HepG2 (cell line): ENCODE measurements at regions not wholly inside any gene's neighbourhood (a gene's known extent, or its start where the extent isn't known, plus 50 kb on each side); places are given as distances from the start of the nearest gene placed in this dataset.

Experiments used
- ATAC-seq: fragments of 200-7000 bp; cut with Tn5 transposase; 3 replicates; pipeline ENCODE4 v1.9.1; 2020; ENCODE audit warnings: mild to moderate bottlenecking, moderate library complexity
- BruUV-seq: library from RNA; stranded (reverse); fragments of 400-500 nt; replicated peaks from 2 replicates; lab custom pipeline; 2021; lab: Mats Ljungman, UMichigan
- CTCF ChIA-PET: fragments of 300-600 bp; formaldehyde crosslinking; extraction: SDS; loops from one replicate; lab custom pipeline; 2021; ENCODE audit warnings: low total read pairs, inconsistent platforms, low intra/inter-chr PET ratio; lab: Yijun Ruan, JAX
- POLR2A ChIA-PET: fragments of 350-600 bp; sonication (Branson Sonifier 250); formaldehyde crosslinking; loops from one replicate; lab custom pipeline; 2020; ENCODE audit warnings: antibody characterized with exemption, inconsistent platforms; lab: Yijun Ruan, JAX
- DNase-seq: peaks from one replicate; pipeline ENCODE4 v3.0.0-alpha.2; 2015; ENCODE audit warnings: low spot score
- FAIRE-seq: peaks from 3 replicates; lab custom pipeline; 2011; peaks lifted over from hg19 to GRCh38; lab: Jason Lieb, UNC
- H2AFZ ChIP-seq: one replicate; pipeline ENCODE4 v1.6.1; 2011; ENCODE audit warnings: low read length, inconsistent platforms
- H3K27ac ChIP-seq: fragments of 300-600 bp; 3 replicates; pipeline ENCODE4 v1.8.0; 2011; ENCODE audit warnings: mixed run types, mild to moderate bottlenecking, mixed read lengths, low read length, inconsistent platforms; ENCODE audit not compliant: insufficient read depth; ENCODE audit errors: extremely low read length
- H3K27me3 ChIP-seq, 2 experiments: fragments of 200-600 bp in 1 of 2; 2 replicates in 1 of 2; 3 replicates in 1 of 2; pipeline versions ENCODE4 v1.6.0 to v1.8.0; 2011; ENCODE audit warnings: low read length in 2 of 2, mild to moderate bottlenecking in 2 of 2, moderate library complexity in 2 of 2, inconsistent platforms in 1 of 2; ENCODE audit not compliant: insufficient read depth in 2 of 2, control insufficient read depth in 1 of 2
- H3K36me3 ChIP-seq, 2 experiments: fragments of 200-600 bp in 1 of 2; replicated peaks in 1 of 2; 2 replicates in 1 of 2; 3 replicates in 1 of 2; pipeline versions ENCODE4 v1.5.1 to v1.8.0; 2011; ENCODE audit warnings: low read length in 2 of 2, inconsistent platforms in 1 of 2; ENCODE audit not compliant: insufficient read depth in 2 of 2, control insufficient read depth in 1 of 2
- H3K4me1 ChIP-seq: 2 replicates; pipeline ENCODE4 v1.5.1; 2012; ENCODE audit warnings: low read length, inconsistent platforms; ENCODE audit not compliant: insufficient read depth
- H3K4me2 ChIP-seq: 2 replicates; pipeline ENCODE4 v1.6.0; 2011; ENCODE audit warnings: low read depth, low read length, inconsistent platforms
- H3K4me3 ChIP-seq, 3 experiments: fragments of 200-600 bp in 1 of 3; sonication (generic), shearing (Covaris generic) in 1 of 3; replicated peaks in 1 of 3; 2 replicates each; pipeline ENCODE4 v1.5.1; 2011 to 2016; ENCODE audit warnings: low read length in 3 of 3, inconsistent platforms in 2 of 3, low read depth in 2 of 3, mild to moderate bottlenecking in 2 of 3, control low read depth in 1 of 3, mixed read lengths in 1 of 3; ENCODE audit not compliant: insufficient read depth in 1 of 3
- H3K79me2 ChIP-seq: one replicate; pipeline ENCODE4 v1.6.1; 2011; ENCODE audit warnings: low read length, inconsistent platforms; ENCODE audit not compliant: insufficient read depth
- H3K9ac ChIP-seq: 2 replicates; pipeline ENCODE4 v1.6.0; 2011; ENCODE audit warnings: mild to moderate bottlenecking, low read depth, low read length, inconsistent platforms; ENCODE audit not compliant: insufficient read depth
- H3K9me3 ChIP-seq: 2 replicates; pipeline ENCODE4 v1.5.1; 2012; ENCODE audit warnings: mild to moderate bottlenecking, low read length
- H4K20me1 ChIP-seq: 2 replicates; pipeline ENCODE4 v1.6.0; 2011; ENCODE audit warnings: inconsistent platforms, mild to moderate bottlenecking, low read length, moderate library complexity; ENCODE audit not compliant: insufficient read depth
- BCL6 ChIP-seq: IDR thresholded peaks from 2 replicates; pipeline ENCODE4 v1.6.1; 2016; ENCODE audit warnings: missing genetic modification reagents, missing compliant biosample characterization
- CCDC6 ChIP-seq: sonication (generic); formaldehyde crosslinking; IDR thresholded peaks from 2 replicates; pipeline ENCODE4 v1.8.1; 2022; ENCODE audit warnings: mild to moderate bottlenecking, missing genetic modification reagents, moderate library complexity
- HNF1A ChIP-seq, 2 experiments: sonication (generic) in 1 of 2; formaldehyde crosslinking in 1 of 2; IDR thresholded peaks; 2 replicates each; pipeline versions ENCODE4 v1.4.0 to v1.6.1; 2016 to 2020; ENCODE audit warnings: borderline replicate concordance in 1 of 2, low read depth in 1 of 2, mild to moderate bottlenecking in 1 of 2, missing genetic modification reagents in 1 of 2
- IKZF5 ChIP-seq: IDR thresholded peaks from 2 replicates; pipeline ENCODE4 v1.6.1; 2018; ENCODE audit warnings: missing genetic modification reagents, mild to moderate bottlenecking, missing compliant biosample characterization
- KAT7 ChIP-seq: IDR thresholded peaks from 2 replicates; pipeline ENCODE4 v1.6.1; 2018; ENCODE audit warnings: borderline replicate concordance, missing compliant biosample characterization
- KDM1A ChIP-seq: IDR thresholded peaks from 2 replicates; pipeline ENCODE4 v1.6.1; 2016; ENCODE audit warnings: missing compliant biosample characterization
- KDM4B ChIP-seq: sonication (generic); formaldehyde crosslinking; IDR thresholded peaks from 2 replicates; pipeline ENCODE4 v1.4.0; 2020; ENCODE audit warnings: missing genetic modification reagents
- MEIS2 ChIP-seq: sonication (generic); formaldehyde crosslinking; IDR thresholded peaks from 2 replicates; pipeline ENCODE4 v1.9.0; 2021; ENCODE audit warnings: mild to moderate bottlenecking, missing genetic modification reagents
- RBFOX2 ChIP-seq: fragments of 200-400 bp; formaldehyde crosslinking; IDR thresholded peaks from 2 replicates; pipeline ENCODE4 v1.6.1; 2017; ENCODE audit warnings: low read depth, mild to moderate bottlenecking, low read length
- SATB2 ChIP-seq: sonication (generic); formaldehyde crosslinking; IDR thresholded peaks from 2 replicates; pipeline ENCODE4 v1.5.0; 2020; ENCODE audit warnings: missing genetic modification reagents
- ZBTB4 ChIP-seq: sonication (generic); formaldehyde crosslinking; IDR thresholded peaks from 2 replicates; pipeline ENCODE4 v1.4.0; 2020; ENCODE audit warnings: missing genetic modification reagents, mild to moderate bottlenecking, borderline replicate concordance
- ZNF256 ChIP-seq: sonication (generic); formaldehyde crosslinking; conservative IDR thresholded peaks from 2 replicates; pipeline ENCODE4 v1.4.0; 2020; ENCODE audit warnings: missing genetic modification reagents
- ZNF512B ChIP-seq: sonication (generic); formaldehyde crosslinking; IDR thresholded peaks from 2 replicates; pipeline ENCODE4 v1.5.1; 2020; ENCODE audit warnings: missing genetic modification reagents, mild to moderate bottlenecking, borderline replicate concordance
- WGBS: methylation state at CpG from one replicate; pipeline ENCODE4 v1.1.6; 2017; ENCODE audit warnings: low lambda C conversion rate; 5-methylcytosine and 5-hydroxymethylcytosine counted together
- in situ Hi-C: cut with HindIII; loops from 2 replicates; pipeline ENCODE4 v1.10.0; 2017; ENCODE audit warnings: low pct_unique_long_range_greater_than_20kb; ENCODE audit not compliant: extremely low pct_ligation_motif_present
- intact Hi-C: fragments of 100-400 bp; cut with micrococcal nuclease; formaldehyde crosslinking; loops from one replicate; pipeline ENCODE4 v1.10.0; 2022; ENCODE audit not compliant: unreplicated experiment

- Histone ChIP-seq H3K79me2 (no peaks in the 10 kb centered on the region), H3K9me3 (no peaks in the 10 kb centered on the region), H3K4me1 (no peaks in the 10 kb centered on the region), H3K4me3 (no peak overlapping the region), H3K4me2 (no peak overlapping the region), H3K9ac (no peak overlapping the region), H3K27me3 (no peaks in the 10 kb centered on the region), H2AFZ (no peak overlapping the region), H3K27ac (no peak overlapping the region), H3K36me3 (no peaks in the 10 kb centered on the region), H4K20me1 (no peaks in the 10 kb centered on the region)
- intact Hi-C loops (no loop called here), in situ Hi-C loops (no loop called here)
- ATAC-seq (no peak), DNase-seq (no peak), FAIRE-seq (no peak)
- POLR2A ChIA-PET: no interaction called here
- BruUV-seq: no TSS peak
- CTCF ChIA-PET: no interaction called here
- 1% methylated on average over 3 of the region's 3 CpGs for WGBS
- no peak for TF ChIP-seq BCL6 (CRISPR knock-in tag)
- TF ChIP-seq KDM4B (CRISPR knock-in tag): no peak
- TF ChIP-seq MEIS2 (CRISPR knock-in tag): no peak
- no peak for TF ChIP-seq SATB2
- TF ChIP-seq ZNF512B (CRISPR knock-in tag): no peak
- no peak for TF ChIP-seq CCDC6 (CRISPR knock-in tag)
- no peak for TF ChIP-seq ZNF256 (CRISPR knock-in tag)
- no peak for TF ChIP-seq KAT7
- TF ChIP-seq KDM1A (CRISPR knock-in tag): no peak
- no peak for TF ChIP-seq ZBTB4 (CRISPR knock-in tag)
- TF ChIP-seq HNF1A (IDR thresholded peaks at IDR 0.05; ENCODE audit: low read depth): no peak
- no peak for TF ChIP-seq HNF1A (CRISPR knock-in tag; IDR thresholded peaks at IDR 0.05; ENCODE audit: borderline replicate concordance)
- TF ChIP-seq RBFOX2: no peak
- no peak for TF ChIP-seq IKZF5
These were observed 94.5 kb downstream of the PPP1R3A start for GRCh38 chr7:113824117-113824823.
